ENCODE measurements at regions not wholly inside any gene's neighbourhood (a gene's known extent, or its start where the extent isn't known, plus 50 kb on each side); places are given as distances from the start of the nearest gene placed in this dataset.
"Not testable (repeated sequence)": the region's sequence is repeated elsewhere in the genome, so short reads cannot be mapped to it uniquely, and the experiment has no call there.

- H3K4me3 ChIP-seq (ENCODE audit: low read depth, low read length, poor library complexity, severe bottlenecking); H3K9me3 ChIP-seq (ENCODE audit: low read depth, low read length, poor library complexity, severe bottlenecking); H3K36me3 ChIP-seq (ENCODE audit: insufficient read depth, low read length, poor library complexity, severe bottlenecking); POLR2A ChIA-PET (ENCODE audit: low non-redundant PET); BruUV-seq (replicated peaks); H3K27me3 ChIP-seq (replicated peaks; ENCODE audit: insufficient read depth, low read depth, low read length, poor library complexity); H3K27ac ChIP-seq (ENCODE audit: low read depth, low read length, poor library complexity, severe bottlenecking); intact Hi-C loops (cut with micrococcal nuclease; ENCODE audit: unreplicated experiment); CTCF ChIA-PET; DNase-seq (ENCODE audit: low spot score); H3K4me1 ChIP-seq (ENCODE audit: insufficient read depth, low read length, poor library complexity, severe bottlenecking): not testable (repeated sequence)
These were observed 207.2 kb upstream of the ELL2 start for GRCh38 chr5:96168833-96169232.

GRCh38 chr5:96159043-96159442 is 197.4 kb upstream of the ELL2 start:
- ChIA-PET POLR2A (ENCODE audit: low non-redundant PET) (no interaction called here), CTCF (no interaction called here)
- H3K9me3 ChIP-seq (ENCODE audit: low read depth, low read length, poor library complexity, severe bottlenecking) = no peaks in the 10 kb centered on the region
- no peaks in the 10 kb centered on the region for H3K27me3 ChIP-seq (replicated peaks; ENCODE audit: insufficient read depth, low read depth, low read length, poor library complexity)
- DNase-seq (ENCODE audit: low spot score) = no peak
- no peak overlapping the region for H3K27ac ChIP-seq (ENCODE audit: low read depth, low read length, poor library complexity, severe bottlenecking)
- H3K36me3 ChIP-seq (ENCODE audit: insufficient read depth, low read length, poor library complexity, severe bottlenecking) = no peaks in the 10 kb centered on the region
- H3K4me1 ChIP-seq (ENCODE audit: insufficient read depth, low read length, poor library complexity, severe bottlenecking) = peaks cover 5% of the 10 kb centered on the region
- H3K4me3 ChIP-seq (ENCODE audit: low read depth, low read length, poor library complexity, severe bottlenecking) = no peak overlapping the region
- intact Hi-C loops (cut with micrococcal nuclease; ENCODE audit: unreplicated experiment) = no loop called here
- TF ChIP-seq CTCF (conservative IDR thresholded peaks at IDR 0.05; ENCODE audit: low read depth, low read length) (no peak), EZH2 (IDR thresholded peaks at IDR 0.05; ENCODE audit: borderline replicate concordance, low read depth, low read length, poor library complexity, severe bottlenecking) (no peak)
- no TSS peak for BruUV-seq (replicated peaks)

- Histone ChIP-seq H3K27ac (ENCODE audit: low read depth, low read length, poor library complexity, severe bottlenecking) (no peak overlapping the region), H3K4me3 (ENCODE audit: low read depth, low read length, poor library complexity, severe bottlenecking) (no peak overlapping the region), H3K4me1 (ENCODE audit: insufficient read depth, low read length, poor library complexity, severe bottlenecking) (peaks cover 5% of the 10 kb centered on the region), H3K27me3 (replicated peaks; ENCODE audit: insufficient read depth, low read depth, low read length, poor library complexity) (no peaks in the 10 kb centered on the region), H3K36me3 (ENCODE audit: insufficient read depth, low read length, poor library complexity, severe bottlenecking) (no peaks in the 10 kb centered on the region), H3K9me3 (ENCODE audit: low read depth, low read length, poor library complexity, severe bottlenecking) (no peaks in the 10 kb centered on the region)
- DNase-seq (ENCODE audit: low spot score) = peak; percentile 39
- ChIA-PET CTCF (no interaction called here), POLR2A (ENCODE audit: low non-redundant PET) (no interaction called here)
- no TSS peak for BruUV-seq (replicated peaks)
- no peak for TF ChIP-seq CTCF (conservative IDR thresholded peaks at IDR 0.05; ENCODE audit: low read depth, low read length)
- TF ChIP-seq EZH2 (IDR thresholded peaks at IDR 0.05; ENCODE audit: borderline replicate concordance, low read depth, low read length, poor library complexity, severe bottlenecking) = no peak
- intact Hi-C loops (cut with micrococcal nuclease; ENCODE audit: unreplicated experiment) = no loop called here
These were observed 196.2 kb upstream of the ELL2 start for GRCh38 chr5:96157841-96158291.

- no peaks in the 10 kb centered on the region for H3K9me3 ChIP-seq (ENCODE audit: low read depth, low read length, poor library complexity, severe bottlenecking)
- ChIA-PET POLR2A (ENCODE audit: low non-redundant PET) (no interaction called here), CTCF (no interaction called here)
- no peak overlapping the region for H3K4me3 ChIP-seq (ENCODE audit: low read depth, low read length, poor library complexity, severe bottlenecking)
- no peaks in the 10 kb centered on the region for H3K27me3 ChIP-seq (replicated peaks; ENCODE audit: insufficient read depth, low read depth, low read length, poor library complexity)
- H3K27ac ChIP-seq (ENCODE audit: low read depth, low read length, poor library complexity, severe bottlenecking) = no peak overlapping the region
- peaks cover 5% of the 10 kb centered on the region for H3K4me1 ChIP-seq (ENCODE audit: insufficient read depth, low read length, poor library complexity, severe bottlenecking)
- no peaks in the 10 kb centered on the region for H3K36me3 ChIP-seq (ENCODE audit: insufficient read depth, low read length, poor library complexity, severe bottlenecking)
- BruUV-seq (replicated peaks) = no TSS peak
- TF ChIP-seq CTCF (conservative IDR thresholded peaks at IDR 0.05; ENCODE audit: low read depth, low read length) = no peak
- no peak for TF ChIP-seq EZH2 (IDR thresholded peaks at IDR 0.05; ENCODE audit: borderline replicate concordance, low read depth, low read length, poor library complexity, severe bottlenecking)
- DNase-seq (ENCODE audit: low spot score) = no peak
- intact Hi-C loops (cut with micrococcal nuclease; ENCODE audit: unreplicated experiment) = no loop called here
These were observed 195.6 kb upstream of the ELL2 start for GRCh38 chr5:96157077-96157780.
